Cerebellar cortex (tissue), 1 donor: ENCODE measurements at regions not wholly inside any gene's neighbourhood (a gene's known extent, or its start where the extent isn't known, plus 50 kb on each side); places are given as distances from the start of the nearest gene placed in this dataset.
A peak's percentile ranks its signal among the peaks of the same experiment; 100 is the strongest.
"Not testable (repeated sequence)": the region's sequence is repeated elsewhere in the genome, so short reads cannot be mapped to it uniquely, and the experiment has no call there.

Experiments used
- DNase-seq: peaks from one replicate; pipeline ENCODE4 v3.0.0-alpha.2; 2015; ENCODE audit warnings: low spot score

GRCh38 chr16:86716649-86717048, 138.3 kb downstream of the FOXL1 start:
- DNase-seq = no peak

- DNase-seq = no peak
Measured at GRCh38 chr16:86718118-86718517, 139.8 kb downstream of the FOXL1 start.

DNA sequence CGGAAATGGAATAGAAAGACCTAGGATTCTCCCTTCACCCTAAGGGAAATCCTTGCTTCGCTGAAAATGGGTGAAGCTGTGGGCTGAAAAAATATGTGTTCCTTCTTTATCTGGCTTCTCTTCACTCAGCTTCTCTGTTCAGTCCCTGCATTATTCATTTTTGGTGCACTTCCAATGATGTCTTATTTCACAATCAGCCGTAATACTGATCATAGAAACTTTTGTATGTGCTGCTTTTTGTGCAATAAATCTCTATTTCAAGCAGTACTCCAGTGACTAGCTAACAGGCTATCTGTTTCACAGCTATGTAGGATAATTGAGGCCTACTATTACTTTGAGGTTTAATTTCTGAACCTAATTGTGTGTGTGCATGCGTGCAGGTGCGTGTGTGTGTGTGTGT, 144.6 kb downstream of the FOXL1 start:
- DNase-seq = no peak

GRCh38 chr16:86723689-86724088, 145.3 kb downstream of the FOXL1 start:
- no peak for DNase-seq

- DNase-seq = no peak
Measured at GRCh38 chr16:86725401-86725800, 147.1 kb downstream of the FOXL1 start.

DNA sequence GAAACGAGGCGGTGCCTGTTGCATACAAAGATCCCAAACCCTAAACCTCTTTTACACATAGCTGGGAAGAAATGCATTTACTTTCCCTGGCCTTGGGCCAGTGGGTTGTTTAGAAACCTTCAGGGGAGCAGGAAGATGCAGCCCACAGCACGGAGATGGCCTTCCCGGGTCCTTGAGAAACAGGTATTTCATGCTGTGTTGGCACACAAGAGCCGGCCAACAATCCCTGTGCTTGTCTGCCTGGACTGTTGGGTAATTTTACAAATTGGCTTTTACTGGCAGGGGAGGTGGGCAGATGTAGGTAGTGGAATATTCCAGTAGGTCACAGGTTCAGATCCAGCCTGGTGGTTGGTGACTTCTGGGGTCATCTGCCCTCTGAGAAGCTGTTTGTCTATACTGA, 148.0 kb downstream of the FOXL1 start:
- no peak for DNase-seq

DNA sequence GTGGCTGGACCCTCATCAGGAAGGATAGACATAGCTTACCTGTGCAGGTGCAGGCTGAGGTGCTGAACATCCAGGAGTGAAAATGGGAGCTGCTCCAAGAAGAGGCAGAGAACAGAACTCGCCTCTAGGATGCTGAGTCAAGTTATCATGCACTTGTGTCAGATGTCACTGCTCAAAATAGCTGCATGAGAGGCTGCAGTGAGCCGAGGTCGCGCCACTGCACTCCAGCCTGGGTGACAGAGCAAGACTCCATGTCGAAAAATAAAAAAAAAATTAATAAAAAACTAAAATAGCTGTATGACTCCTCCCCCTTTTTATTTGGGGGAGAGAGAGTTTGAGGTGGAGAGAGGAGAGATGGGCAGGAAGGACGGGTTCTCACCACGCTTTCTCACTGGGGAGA, 148.8 kb downstream of the FOXL1 start:
- DNase-seq = no peak

GRCh38 chr16:86727632-86728031, 149.3 kb downstream of the FOXL1 start:
- no peak for DNase-seq

DNA sequence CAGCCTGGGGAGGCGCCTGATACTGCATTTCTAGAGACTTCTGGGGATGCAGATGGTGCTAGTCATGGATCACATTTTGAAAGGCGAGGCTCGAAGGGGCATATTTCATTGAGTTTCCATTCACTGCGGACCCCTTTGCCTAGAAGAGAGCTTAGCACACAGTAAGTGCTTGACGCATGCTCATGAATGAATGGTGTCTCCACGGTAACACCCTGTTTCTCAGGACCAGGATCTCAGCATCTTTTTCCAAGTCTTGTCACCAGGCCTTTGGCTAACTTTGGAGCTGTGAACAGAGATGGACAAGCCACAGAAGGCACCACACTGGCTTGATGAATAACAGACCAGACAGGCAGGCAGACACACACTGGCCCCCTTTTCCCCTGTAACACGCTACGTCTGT, 151.3 kb downstream of the FOXL1 start:
- DNase-seq = no peak

GRCh38 chr16:86730086-86730485, 151.7 kb downstream of the FOXL1 start:
- no peak for DNase-seq

DNA sequence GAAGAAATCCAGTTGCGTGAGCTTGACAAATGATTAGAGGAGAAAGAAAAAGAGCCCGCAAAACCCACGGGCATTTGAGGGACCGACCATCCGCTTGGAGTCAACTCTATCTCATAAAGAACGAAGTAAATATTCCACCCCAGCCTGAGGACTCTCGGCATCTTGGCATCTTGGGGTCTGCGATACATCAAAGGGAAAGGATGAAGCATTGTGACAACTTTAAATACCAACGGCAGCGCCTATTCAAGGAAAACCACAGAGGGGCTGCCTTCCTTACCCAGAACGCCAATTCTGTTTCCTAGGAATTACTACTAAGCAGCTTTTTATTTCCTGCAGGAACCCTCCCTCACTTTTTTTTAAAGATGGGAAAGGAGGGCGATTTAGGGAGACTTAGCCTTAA, 152.2 kb downstream of the FOXL1 start:
- no peak for DNase-seq

GRCh38 chr16:86732621-86733295, 154.4 kb downstream of the FOXL1 start:
- DNase-seq = no peak

GRCh38 chr16:86733546-86734254, 155.4 kb downstream of the FOXL1 start:
- no peak for DNase-seq

GRCh38 chr16:86734543-86735460, 156.5 kb downstream of the FOXL1 start:
- DNase-seq = no peak

DNA sequence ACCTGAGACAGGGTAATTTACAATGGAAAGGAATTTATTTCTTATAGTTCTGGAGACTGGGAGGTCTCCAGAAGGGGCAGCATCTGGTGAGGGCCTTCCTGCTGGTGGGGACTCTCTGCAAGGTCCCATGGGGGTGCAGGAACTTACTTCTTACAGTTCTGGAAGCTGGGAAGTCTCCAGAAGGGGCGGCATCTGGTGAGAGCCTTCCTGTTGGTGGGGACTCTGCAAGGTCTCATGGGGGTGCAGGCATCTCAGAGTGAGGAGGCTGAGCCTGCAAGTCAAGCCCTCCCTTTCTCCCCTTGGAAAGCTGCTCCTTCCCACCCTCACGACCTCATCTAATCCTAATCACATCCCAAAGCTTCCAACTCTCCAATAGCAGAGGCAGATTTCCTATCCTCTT, 157.4 kb downstream of the FOXL1 start:
- no peak for DNase-seq

GRCh38 chr16:86736502-86736901, 158.2 kb downstream of the FOXL1 start:
- DNase-seq = no peak

- no peak for DNase-seq
Measured at GRCh38 chr16:86737083-86737482, 158.7 kb downstream of the FOXL1 start.

GRCh38 chr16:86738322-86738721, 160.0 kb downstream of the FOXL1 start:
- not testable (repeated sequence) for DNase-seq

DNA sequence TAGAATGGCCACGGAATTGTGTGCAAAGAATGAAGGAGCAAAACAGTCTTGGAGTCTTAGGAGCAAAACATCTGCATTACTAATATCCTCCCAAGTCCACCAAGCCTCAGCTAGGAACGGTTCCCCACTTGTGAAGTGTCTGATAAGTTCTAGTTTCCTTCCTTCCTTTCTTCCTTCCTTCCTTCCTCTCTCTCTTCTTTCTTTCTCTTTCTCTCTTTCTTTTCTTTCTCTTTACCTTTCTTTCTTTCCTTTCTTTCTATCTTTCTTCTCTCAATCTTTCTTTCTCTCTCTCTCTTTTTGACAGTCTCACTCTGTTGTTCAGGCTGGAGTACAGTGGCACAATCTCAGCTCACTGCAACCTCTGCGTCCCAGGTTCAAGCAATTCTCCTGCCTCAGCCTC, 160.8 kb downstream of the FOXL1 start:
- no peak for DNase-seq

DNA sequence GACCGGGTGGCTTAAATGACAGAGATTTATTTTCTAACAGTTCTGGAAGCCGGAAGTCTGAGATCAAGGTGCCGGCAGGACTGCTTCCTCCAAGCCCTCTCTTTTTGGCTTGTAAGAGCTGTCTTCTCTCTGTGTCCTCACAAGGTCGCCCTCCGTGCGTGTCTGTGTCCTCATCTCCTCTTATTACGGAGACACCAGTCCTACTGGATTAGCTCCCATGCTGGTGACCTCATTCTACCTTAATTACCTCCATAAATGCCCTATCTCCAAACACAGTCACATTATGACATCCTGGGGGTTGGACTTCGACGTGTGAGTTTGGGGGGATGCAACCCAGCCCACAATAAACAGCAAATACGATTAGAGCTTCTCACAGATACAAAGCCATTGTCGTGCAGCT, 161.5 kb downstream of the FOXL1 start:
- peak; percentile 29 for DNase-seq

DNA sequence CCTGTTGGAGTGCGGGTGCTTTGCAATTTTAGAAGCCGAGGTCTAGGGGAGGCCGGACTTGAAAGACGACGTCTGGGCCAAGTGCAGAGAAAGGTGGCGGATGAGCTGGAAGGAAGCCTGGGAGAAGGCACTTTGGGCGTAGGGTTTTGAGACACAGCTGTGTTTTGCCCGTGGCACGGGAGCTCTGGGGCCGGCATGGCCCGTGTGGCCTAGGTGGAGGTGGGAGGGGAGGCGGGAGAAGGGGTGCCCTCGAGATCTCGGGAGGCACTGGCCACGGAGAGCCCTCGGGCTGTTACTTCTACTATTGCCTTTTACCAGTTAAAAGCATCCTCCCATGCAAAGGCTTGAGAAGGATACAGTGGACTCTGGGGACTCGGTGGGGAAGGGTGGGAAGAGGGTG, 161.9 kb downstream of the FOXL1 start:
- DNase-seq = no peak

DNA sequence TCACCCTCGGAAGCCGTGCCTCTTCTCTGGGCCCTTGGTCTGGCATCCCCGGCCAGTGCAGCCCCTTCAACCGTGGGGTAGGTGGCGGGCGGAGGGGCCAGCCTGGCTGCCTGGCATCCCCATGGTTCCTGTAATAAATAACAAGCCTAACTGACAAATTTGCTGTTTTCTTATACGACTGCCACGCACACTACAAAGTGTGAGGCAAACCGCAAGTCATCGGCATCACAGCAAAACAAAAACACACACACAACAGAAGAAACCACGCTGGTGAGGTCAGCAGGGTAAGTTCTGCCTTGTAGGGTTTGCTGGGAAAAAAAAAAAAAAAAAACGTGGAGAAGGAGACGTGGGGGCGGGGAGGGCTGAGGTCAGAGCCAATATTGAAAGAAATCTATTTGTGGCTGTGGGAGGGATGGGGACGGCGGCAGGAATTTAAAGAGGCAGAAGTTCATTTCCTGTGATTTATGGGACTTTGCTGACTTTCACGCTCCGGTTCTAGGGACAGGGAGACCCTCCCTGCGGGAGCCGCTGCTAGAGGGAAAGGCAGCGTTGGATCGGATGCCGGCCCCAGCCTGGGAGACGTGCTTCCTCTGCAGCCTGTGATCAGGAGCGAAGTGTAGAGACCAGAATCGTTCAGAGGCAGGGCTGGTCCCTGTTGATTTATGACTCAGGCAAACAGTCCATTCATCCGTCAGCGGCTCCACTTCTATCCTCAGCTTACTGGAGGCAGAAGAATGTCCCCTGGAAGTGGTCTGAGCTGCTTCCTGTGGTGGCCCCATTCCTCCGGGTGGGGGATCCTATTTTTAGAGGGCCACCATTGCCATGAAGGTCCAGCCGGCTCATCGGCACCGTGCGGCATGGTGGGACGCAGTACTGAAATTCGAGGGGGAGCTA, 162.8 kb downstream of the FOXL1 start:
- peak; percentile 81 for DNase-seq
